HepG2 (cell line): ENCODE measurements at regions not wholly inside any gene's neighbourhood (a gene's known extent, or its start where the extent isn't known, plus 50 kb on each side); places are given as distances from the start of the nearest gene placed in this dataset.

Experiments
- CERS6 ChIP-seq: sonication (generic); formaldehyde crosslinking; IDR thresholded peaks from 2 replicates; pipeline ENCODE4 v1.5.0; 2020; ENCODE audit warnings: missing genetic modification reagents
- GATA4 ChIP-seq: sonication (generic); IDR thresholded peaks from 2 replicates; pipeline ENCODE4 v1.6.1; 2016; ENCODE audit warnings: antibody characterized with exemption, low read depth, borderline replicate concordance
- GTF2F1 ChIP-seq: fragments of 150-350 bp; IDR thresholded peaks from 2 replicates; pipeline ENCODE4 v1.6.1; 2014; ENCODE audit warnings: low read length
- KDM3A ChIP-seq: IDR thresholded peaks from 2 replicates; pipeline ENCODE4 v1.6.1; 2018; ENCODE audit warnings: low read depth, missing compliant biosample characterization
- MIER3 ChIP-seq: IDR thresholded peaks from 2 replicates; pipeline ENCODE4 v1.6.1; 2016; ENCODE audit warnings: missing compliant biosample characterization, borderline replicate concordance
- MXD1 ChIP-seq: sonication (generic); formaldehyde crosslinking; IDR thresholded peaks from 2 replicates; pipeline ENCODE4 v1.4.0; 2020; ENCODE audit warnings: mild to moderate bottlenecking, missing genetic modification reagents
- NR2F6 ChIP-seq, 2 experiments: IDR thresholded peaks; 2 replicates each; pipeline ENCODE4 v1.6.1; 2016; ENCODE audit warnings: antibody characterized with exemption in 1 of 2, mild to moderate bottlenecking in 1 of 2
- PAF1 ChIP-seq: IDR thresholded peaks from 2 replicates; pipeline ENCODE4 v1.6.1; 2016; ENCODE audit warnings: missing genetic modification reagents, missing compliant biosample characterization
- PHF20 ChIP-seq: sonication (generic); formaldehyde crosslinking; IDR thresholded peaks from 2 replicates; pipeline ENCODE4 v1.5.0; 2020; ENCODE audit warnings: mild to moderate bottlenecking, missing genetic modification reagents
- RELA ChIP-seq: sonication (generic); formaldehyde crosslinking; IDR thresholded peaks from 2 replicates; pipeline ENCODE4 v1.4.0; 2020; ENCODE audit warnings: missing genetic modification reagents
- SALL1 ChIP-seq: sonication (generic); formaldehyde crosslinking; IDR thresholded peaks from 2 replicates; pipeline ENCODE4 v1.8.0; 2022; ENCODE audit warnings: mild to moderate bottlenecking, missing genetic modification reagents
- SMYD3 ChIP-seq: sonication (generic); formaldehyde crosslinking; IDR thresholded peaks from 2 replicates; pipeline ENCODE4 v1.8.1; 2023; ENCODE audit warnings: mild to moderate bottlenecking, missing genetic modification reagents
- TMF1 ChIP-seq: sonication (generic); formaldehyde crosslinking; IDR thresholded peaks from 2 replicates; pipeline ENCODE4 v1.8.1; 2022; ENCODE audit warnings: low read depth, missing genetic modification reagents
- USF2 ChIP-seq, 2 experiments: sonication (generic) in 1 of 2; formaldehyde crosslinking in 1 of 2; IDR thresholded peaks; 2 replicates each; pipeline versions ENCODE4 v1.5.1 to v1.6.1; 2011 to 2020; ENCODE audit warnings: borderline replicate concordance in 1 of 2, low read depth in 1 of 2, low read length in 1 of 2, mild to moderate bottlenecking in 1 of 2, missing genetic modification reagents in 1 of 2, moderate library complexity in 1 of 2
- WIZ ChIP-seq: sonication (generic); formaldehyde crosslinking; IDR thresholded peaks from 2 replicates; pipeline ENCODE4 v1.5.1; 2020; ENCODE audit warnings: mild to moderate bottlenecking, missing genetic modification reagents
- ZBTB10 ChIP-seq: sonication (generic); formaldehyde crosslinking; IDR thresholded peaks from 2 replicates; pipeline ENCODE4 v1.4.0; 2020; ENCODE audit warnings: missing genetic modification reagents, borderline replicate concordance
- ZBTB25 ChIP-seq: IDR thresholded peaks from 2 replicates; pipeline ENCODE4 v1.6.1; 2018; ENCODE audit warnings: missing genetic modification reagents
- ZNF136 ChIP-seq: sonication (generic); formaldehyde crosslinking; IDR thresholded peaks from 2 replicates; pipeline ENCODE4 v1.8.1; 2022; ENCODE audit warnings: low read depth, mild to moderate bottlenecking, moderate library complexity, missing genetic modification reagents
- ZNF564 ChIP-seq: sonication (generic); formaldehyde crosslinking; IDR thresholded peaks from 2 replicates; pipeline ENCODE4 v1.8.1; 2023; ENCODE audit warnings: mild to moderate bottlenecking, missing genetic modification reagents
- ZNF639 ChIP-seq: conservative IDR thresholded peaks from 2 replicates; pipeline ENCODE4 v1.6.1; 2018; ENCODE audit warnings: missing genetic modification reagents
- ZNF737 ChIP-seq: sonication (generic); formaldehyde crosslinking; IDR thresholded peaks from 2 replicates; pipeline ENCODE4 v1.5.0; 2020; ENCODE audit warnings: missing genetic modification reagents, mild to moderate bottlenecking, borderline replicate concordance

GRCh38 chr5:57102905-57103255, 71.0 kb upstream of the GPBP1 start (continued):
- TF ChIP-seq CERS6 (CRISPR knock-in tag) (no peak), MIER3 (CRISPR knock-in tag) (no peak), RELA (no peak), KDM3A (no peak), USF2 (IDR thresholded peaks at IDR 0.05; ENCODE audit: low read depth, low read length) (no peak), USF2 (CRISPR knock-in tag; IDR thresholded peaks at IDR 0.05; ENCODE audit: borderline replicate concordance) (no peak), ZBTB25 (CRISPR knock-in tag) (no peak), GATA4 (no peak), TMF1 (CRISPR knock-in tag) (no peak), WIZ (CRISPR knock-in tag) (no peak), SALL1 (CRISPR knock-in tag) (no peak), MXD1 (CRISPR knock-in tag) (no peak), ZNF639 (CRISPR knock-in tag) (no peak), PHF20 (no peak), NR2F6 (IDR thresholded peaks at IDR 0.05) (peak; percentile 69), NR2F6 (CRISPR knock-in tag; IDR thresholded peaks at IDR 0.05) (peak; percentile 88), GTF2F1 (no peak), PAF1 (no peak), SMYD3 (CRISPR knock-in tag) (no peak), ZBTB10 (no peak), ZNF737 (no peak), ZNF136 (no peak), ZNF564 (no peak)
